Trophoblast cell (in vitro differentiated cells and primary cell): ENCODE measurements at regions not wholly inside any gene's neighbourhood (a gene's known extent, or its start where the extent isn't known, plus 50 kb on each side); places are given as distances from the start of the nearest gene placed in this dataset.
"Not testable (repeated sequence)": the region's sequence is repeated elsewhere in the genome, so short reads cannot be mapped to it uniquely, and the experiment has no call there.

Experiments
- DNase-seq, 2 donors: peaks; one replicate each; pipeline ENCODE4 v3.0.0-alpha.2; 2016
- H2AFZ ChIP-seq: 2 replicates; pipeline ENCODE4 v1.6.1; 2013; ENCODE audit warnings: low read length, moderate library complexity, mild to moderate bottlenecking; ENCODE audit not compliant: insufficient read depth, poor library complexity
- H2AK5ac ChIP-seq: 2 replicates; pipeline ENCODE4 v1.6.1; 2013; ENCODE audit warnings: mild to moderate bottlenecking, low read length
- H2BK120ac ChIP-seq: 2 replicates; pipeline ENCODE4 v1.6.1; 2013; ENCODE audit warnings: low read length, mild to moderate bottlenecking, moderate library complexity; ENCODE audit not compliant: insufficient read depth, poor library complexity
- H2BK12ac ChIP-seq: 2 replicates; pipeline ENCODE4 v1.6.1; 2013; ENCODE audit warnings: mild to moderate bottlenecking, low read length, moderate library complexity
- H2BK5ac ChIP-seq: 2 replicates; pipeline ENCODE4 v1.6.1; 2013; ENCODE audit warnings: low read length, low read depth, moderate library complexity, mild to moderate bottlenecking; ENCODE audit not compliant: poor library complexity
- H3K14ac ChIP-seq: 2 replicates; pipeline ENCODE4 v1.6.1; 2013; ENCODE audit warnings: mild to moderate bottlenecking, low read length
- H3K18ac ChIP-seq: 2 replicates; pipeline ENCODE4 v1.6.1; 2013; ENCODE audit warnings: mild to moderate bottlenecking, low read length
- H3K23ac ChIP-seq: 2 replicates; pipeline ENCODE4 v1.6.1; 2013; ENCODE audit warnings: low read length
- H3K27ac ChIP-seq: 2 replicates; pipeline ENCODE4 v1.5.1; 2013; ENCODE audit warnings: low read depth, mild to moderate bottlenecking, inconsistent platforms, low read length, moderate library complexity
- H3K27me3 ChIP-seq: 2 replicates; pipeline ENCODE4 v1.6.1; 2013; ENCODE audit warnings: inconsistent platforms, mild to moderate bottlenecking, low read length, moderate library complexity; ENCODE audit not compliant: insufficient read depth
- H3K36me3 ChIP-seq, 2 experiments: 1 replicate in 1 of 2; 2 replicates in 1 of 2; pipeline ENCODE4 v1.6.1; 2013; ENCODE audit warnings: low read length in 2 of 2, mild to moderate bottlenecking in 2 of 2, moderate library complexity in 1 of 2; ENCODE audit not compliant: insufficient read depth in 2 of 2, control insufficient read depth in 1 of 2
- H3K4ac ChIP-seq: 2 replicates; pipeline ENCODE4 v1.6.1; 2013; ENCODE audit warnings: low read depth, mild to moderate bottlenecking, low read length, moderate library complexity
- H3K4me1 ChIP-seq, 2 experiments: 1 replicate in 1 of 2; 2 replicates in 1 of 2; pipeline ENCODE4 v1.6.1; 2013; ENCODE audit warnings: low read length in 2 of 2, mild to moderate bottlenecking in 2 of 2, moderate library complexity in 1 of 2; ENCODE audit not compliant: insufficient read depth in 2 of 2, control insufficient read depth in 1 of 2
- H3K4me2 ChIP-seq: 2 replicates; pipeline ENCODE4 v1.6.1; 2013; ENCODE audit warnings: inconsistent platforms, mild to moderate bottlenecking, low read length, moderate library complexity
- H3K4me3 ChIP-seq: 2 replicates; pipeline ENCODE4 v1.5.1; 2013; ENCODE audit warnings: mild to moderate bottlenecking, low read depth, low read length, inconsistent platforms
- H3K79me1 ChIP-seq: one replicate; pipeline ENCODE4 v1.6.1; 2013; ENCODE audit warnings: low read length
- H3K79me2 ChIP-seq: 2 replicates; pipeline ENCODE4 v1.6.1; 2013; ENCODE audit warnings: low read length, mild to moderate bottlenecking; ENCODE audit not compliant: control insufficient read depth, insufficient read depth, poor library complexity
- H3K9ac ChIP-seq: 2 replicates; pipeline ENCODE4 v1.6.1; 2013; ENCODE audit warnings: mild to moderate bottlenecking, low read length
- H3K9me3 ChIP-seq: 2 replicates; pipeline ENCODE4 v1.6.1; 2013; ENCODE audit warnings: low read depth, mild to moderate bottlenecking, control low read depth, inconsistent platforms, low read length; ENCODE audit not compliant: insufficient read depth
- H4K12ac ChIP-seq: 2 replicates; pipeline ENCODE4 v1.6.1; 2013; ENCODE audit warnings: low read depth, mild to moderate bottlenecking, low read length, moderate library complexity
- H4K8ac ChIP-seq: 2 replicates; pipeline ENCODE4 v1.6.1; 2013; ENCODE audit warnings: low read depth, mild to moderate bottlenecking, low read length, moderate library complexity
- H4K91ac ChIP-seq: one replicate; pipeline ENCODE4 v1.6.1; 2013; ENCODE audit warnings: low read depth, mild to moderate bottlenecking, low read length, moderate library complexity
- WGBS: extraction: QIAGEN DNeasy Blood & Tissue Kit; methylation state at CpG from one replicate; pipeline ENCODE4 v1.1.7; 2013; ENCODE audit warnings: missing lambda C conversion rate; ENCODE audit not compliant: insufficient read length, insufficient coverage; ENCODE audit errors: extremely low coverage; 5-methylcytosine and 5-hydroxymethylcytosine counted together

- H2BK12ac ChIP-seq, H3K23ac ChIP-seq, H2AK5ac ChIP-seq, H2AFZ ChIP-seq, H2BK5ac ChIP-seq, H3K18ac ChIP-seq, H3K79me1 ChIP-seq, H2BK120ac ChIP-seq, H4K8ac ChIP-seq, H3K4me1 ChIP-seq, H3K27me3 ChIP-seq, H3K4ac ChIP-seq, H3K4me3 ChIP-seq, H4K91ac ChIP-seq, H3K14ac ChIP-seq, H4K12ac ChIP-seq, H3K36me3 ChIP-seq, H3K4me2 ChIP-seq, H3K79me2 ChIP-seq, H3K27ac ChIP-seq, H3K9ac ChIP-seq: not testable (repeated sequence)
- peak in 1 of 2 donors; percentile 20 for DNase-seq
- no CpG with 5 or more reads among the region's 31 CpGs for whole genome bisulfite sequencing
- peaks cover 26% of the 10 kb centered on the region for H3K9me3 ChIP-seq
Observed at GRCh38 chr9:64016246-64016645, 1268.8 kb downstream of the FOXD4L5 start.

GRCh38 chr9:64015136-64015535, 1269.9 kb downstream of the FOXD4L5 start:
- H3K4ac ChIP-seq, result no peak overlapping the region
- no peak overlapping the region for H4K12ac ChIP-seq
- H2BK120ac ChIP-seq, result no peak overlapping the region
- H3K4me2 ChIP-seq, result no peak overlapping the region
- no peak overlapping the region for H3K27ac ChIP-seq
- H3K79me2 ChIP-seq, result no peaks in the 10 kb centered on the region
- H3K4me1 ChIP-seq, result no peaks in the 10 kb centered on the region
- no peak overlapping the region for H3K18ac ChIP-seq
- H2AFZ ChIP-seq, result no peak overlapping the region
- no peak overlapping the region for H3K23ac ChIP-seq
- H3K36me3 ChIP-seq, result no peaks in the 10 kb centered on the region
- no peak overlapping the region for H3K4me3 ChIP-seq
- peaks cover 19% of the 10 kb centered on the region for H3K9me3 ChIP-seq
- H2BK12ac ChIP-seq, result no peak overlapping the region
- H3K9ac ChIP-seq, result no peak overlapping the region
- H3K14ac ChIP-seq, result no peak overlapping the region
- DNase-seq, result no peak
- H2BK5ac ChIP-seq, result no peak overlapping the region
- no peak overlapping the region for H4K8ac ChIP-seq
- H3K79me1 ChIP-seq, result no peaks in the 10 kb centered on the region
- no peak overlapping the region for H4K91ac ChIP-seq
- H2AK5ac ChIP-seq, result no peak overlapping the region
- no CpG with 5 or more reads among the region's 17 CpGs for WGBS
- no peaks in the 10 kb centered on the region for H3K27me3 ChIP-seq

GRCh38 chr9:64014386-64015091, 1270.5 kb downstream of the FOXD4L5 start:
- not testable (repeated sequence) for DNase-seq, H3K79me2 ChIP-seq, H3K79me1 ChIP-seq, H4K91ac ChIP-seq, H2BK5ac ChIP-seq, H3K27ac ChIP-seq, H4K8ac ChIP-seq, H3K4me1 ChIP-seq, H3K14ac ChIP-seq, H4K12ac ChIP-seq, H2AFZ ChIP-seq, H2BK120ac ChIP-seq, H3K4ac ChIP-seq, H2AK5ac ChIP-seq, H3K27me3 ChIP-seq, H3K36me3 ChIP-seq, H3K4me2 ChIP-seq, H3K4me3 ChIP-seq, H2BK12ac ChIP-seq, H3K23ac ChIP-seq, H3K18ac ChIP-seq, H3K9ac ChIP-seq
- H3K9me3 ChIP-seq, result peaks cover 19% of the 10 kb centered on the region
- no CpG with 5 or more reads among the region's 32 CpGs for WGBS

- not testable (repeated sequence) for H4K8ac ChIP-seq, H3K4me2 ChIP-seq, H4K91ac ChIP-seq, H3K36me3 ChIP-seq, H2BK12ac ChIP-seq, H3K27me3 ChIP-seq, H3K9ac ChIP-seq, H3K79me1 ChIP-seq, H3K18ac ChIP-seq, H3K14ac ChIP-seq, H3K4ac ChIP-seq, H3K4me1 ChIP-seq, H3K27ac ChIP-seq, H4K12ac ChIP-seq, DNase-seq, H2BK5ac ChIP-seq, H3K23ac ChIP-seq, H3K4me3 ChIP-seq, H2AK5ac ChIP-seq, H2AFZ ChIP-seq, H3K79me2 ChIP-seq, H2BK120ac ChIP-seq
- H3K9me3 ChIP-seq, result peaks cover 19% of the 10 kb centered on the region
- no CpG with 5 or more reads among the region's 1 CpG for WGBS
Observed at GRCh38 chr9:64013122-64013521, 1271.9 kb downstream of the FOXD4L5 start.
